GM12878 (cell line): ENCODE measurements at regions not wholly inside any gene's neighbourhood (a gene's known extent, or its start where the extent isn't known, plus 50 kb on each side); places are given as distances from the start of the nearest gene placed in this dataset.

ENCODE experiments used
- CTCF ChIP-seq, 3 experiments: IDR thresholded peaks in 2 of 3; conservative IDR thresholded peaks in 1 of 3; 2 replicates each; pipeline ENCODE4 v1.5.1; 2011; ENCODE audit warnings: low read depth in 3 of 3, low read length in 3 of 3, mild to moderate bottlenecking in 3 of 3, control low read depth in 2 of 3, moderate library complexity in 2 of 3, inconsistent platforms in 1 of 3, mixed read lengths in 1 of 3; ENCODE audit not compliant: control insufficient read depth in 2 of 3, insufficient read depth in 1 of 3; ENCODE audit errors: extremely low read depth in 1 of 3
- E2F8 ChIP-seq: fragments of 450-650 bp; IDR thresholded peaks from 2 replicates; pipeline ENCODE4 v1.6.1; 2018; ENCODE audit warnings: mild to moderate bottlenecking, low read depth, moderate library complexity; ENCODE audit not compliant: partially characterized antibody
- EZH2 ChIP-seq: IDR thresholded peaks from 2 replicates; pipeline ENCODE4 v1.6.1; 2012; ENCODE audit warnings: low read depth, mild to moderate bottlenecking, control low read depth, inconsistent platforms, low read length, borderline replicate concordance; ENCODE audit not compliant: control insufficient read depth
- POLR2AphosphoS5 ChIP-seq: IDR thresholded peaks from 2 replicates; pipeline ENCODE4 v1.6.1; 2011; ENCODE audit warnings: mild to moderate bottlenecking, low read length, inconsistent platforms
- RFX5 ChIP-seq: IDR thresholded peaks from 2 replicates; pipeline ENCODE4 v1.6.1; 2011; ENCODE audit warnings: low read depth, low read length, improper control_type of control experiment
- TAF1 ChIP-seq: IDR thresholded peaks from 2 replicates; pipeline ENCODE4 v1.6.1; 2011; ENCODE audit warnings: mild to moderate bottlenecking, low read depth, low read length, borderline replicate concordance

GRCh38 chr13:107743526-107743925 is 471.8 kb downstream of the LIG4 start:
- TF ChIP-seq RFX5 = no peak
- no peak for TF ChIP-seq TAF1
- TF ChIP-seq EZH2 = no peak
- TF ChIP-seq E2F8 = no peak
- TF ChIP-seq CTCF (IDR thresholded peaks at IDR 0.05 in 2 of 3, conservative IDR thresholded peaks at IDR 0.05 in 1 of 3; ENCODE audit: control insufficient read depth in 2 of 3, extremely low read depth in 1 of 3, insufficient read depth in 1 of 3, low read depth in 3 of 3, low read length in 3 of 3) = no peak
- TF ChIP-seq POLR2AphosphoS5 = no peak
